ENCODE measurements at regions not wholly inside any gene's neighbourhood (a gene's known extent, or its start where the extent isn't known, plus 50 kb on each side); places are given as distances from the start of the nearest gene placed in this dataset.

GRCh38 chr7:21024485-21024867 lies 237.8 kb upstream of the SP8 start:
- TF ChIP-seq, protein P1, sequence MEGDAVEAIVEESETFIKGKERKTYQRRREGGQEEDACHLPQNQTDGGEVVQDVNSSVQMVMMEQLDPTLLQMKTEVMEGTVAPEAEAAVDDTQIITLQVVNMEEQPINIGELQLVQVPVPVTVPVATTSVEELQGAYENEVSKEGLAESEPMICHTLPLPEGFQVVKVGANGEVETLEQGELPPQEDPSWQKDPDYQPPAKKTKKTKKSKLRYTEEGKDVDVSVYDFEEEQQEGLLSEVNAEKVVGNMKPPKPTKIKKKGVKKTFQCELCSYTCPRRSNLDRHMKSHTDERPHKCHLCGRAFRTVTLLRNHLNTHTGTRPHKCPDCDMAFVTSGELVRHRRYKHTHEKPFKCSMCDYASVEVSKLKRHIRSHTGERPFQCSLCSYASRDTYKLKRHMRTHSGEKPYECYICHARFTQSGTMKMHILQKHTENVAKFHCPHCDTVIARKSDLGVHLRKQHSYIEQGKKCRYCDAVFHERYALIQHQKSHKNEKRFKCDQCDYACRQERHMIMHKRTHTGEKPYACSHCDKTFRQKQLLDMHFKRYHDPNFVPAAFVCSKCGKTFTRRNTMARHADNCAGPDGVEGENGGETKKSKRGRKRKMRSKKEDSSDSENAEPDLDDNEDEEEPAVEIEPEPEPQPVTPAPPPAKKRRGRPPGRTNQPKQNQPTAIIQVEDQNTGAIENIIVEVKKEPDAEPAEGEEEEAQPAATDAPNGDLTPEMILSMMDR (IDR thresholded peaks at IDR 0.05): no peak
- TF ChIP-seq POLR2A (IDR thresholded peaks at IDR 0.05): no peak

Measured in lower leg skin (tissue), 3 donors.